Stimulated activated CD8-positive, alpha-beta memory T cell treated with anti-CD3 and anti-CD28 coated beads, Interleukin-4, amount 100 ng/mL, for 4 hours (primary cell): ENCODE measurements at regions not wholly inside any gene's neighbourhood (a gene's known extent, or its start where the extent isn't known, plus 50 kb on each side); places are given as distances from the start of the nearest gene placed in this dataset.

Source experiments
- DNase-seq, 2 donors: peaks; one replicate each; pipeline ENCODE4 v3.0.0-alpha.2; 2020; ENCODE audit warnings: low read depth in 2 of 2, low spot score in 1 of 2

GRCh38 chr12:124489915-124490583, 77.4 kb downstream of the NCOR2 start:
- no peak for DNase-seq

- no peak for DNase-seq
Observed at GRCh38 chr12:124489220-124489619, 78.2 kb downstream of the NCOR2 start.

- DNase-seq, result no peak
Observed at GRCh38 chr12:124488520-124488919, 78.9 kb downstream of the NCOR2 start.

- no peak for DNase-seq
Observed at GRCh38 chr12:124487834-124488165, 79.6 kb downstream of the NCOR2 start.

- DNase-seq, result no peak
Observed at GRCh38 chr12:124487066-124487833, 80.2 kb downstream of the NCOR2 start.

GRCh38 chr12:124486346-124486963, 81.0 kb downstream of the NCOR2 start:
- DNase-seq, result no peak

- DNase-seq, result no peak
Observed at GRCh38 chr12:124485371-124485770, 82.0 kb downstream of the NCOR2 start.

- no peak for DNase-seq
Observed at GRCh38 chr12:124484526-124484953, 82.9 kb downstream of the NCOR2 start.

GRCh38 chr12:124484067-124484466, 83.3 kb downstream of the NCOR2 start:
- DNase-seq, result no peak

GRCh38 chr12:124482901-124483799, 84.3 kb downstream of the NCOR2 start:
- no peak for DNase-seq

- no peak for DNase-seq
Observed at GRCh38 chr12:124482567-124482893, 84.9 kb downstream of the NCOR2 start.

- DNase-seq, result no peak
Observed at GRCh38 chr12:124481772-124482566, 85.4 kb downstream of the NCOR2 start.

- DNase-seq, result no peak
Observed at GRCh38 chr12:124481257-124481750, 86.1 kb downstream of the NCOR2 start.

- no peak for DNase-seq
Observed at GRCh38 chr12:124480469-124481256, 86.7 kb downstream of the NCOR2 start.

GRCh38 chr12:124479680-124480468, 87.5 kb downstream of the NCOR2 start:
- DNase-seq, result no peak

GRCh38 chr12:124478985-124479645, 88.3 kb downstream of the NCOR2 start:
- no peak for DNase-seq

- no peak for DNase-seq
Observed at GRCh38 chr12:124478416-124478815, 89.0 kb downstream of the NCOR2 start.
